HG02943 (cell line): ENCODE measurements at regions not wholly inside any gene's neighbourhood (a gene's known extent, or its start where the extent isn't known, plus 50 kb on each side); places are given as distances from the start of the nearest gene placed in this dataset.

Source experiments
- ATAC-seq: cut with Tn5 transposase; IDR thresholded peaks from one replicate; pipeline ENCODE4 v1.9.1; 2021; ENCODE audit warnings: mild to moderate bottlenecking, low read depth, moderate library complexity; ENCODE audit not compliant: unreplicated experiment

DNA sequence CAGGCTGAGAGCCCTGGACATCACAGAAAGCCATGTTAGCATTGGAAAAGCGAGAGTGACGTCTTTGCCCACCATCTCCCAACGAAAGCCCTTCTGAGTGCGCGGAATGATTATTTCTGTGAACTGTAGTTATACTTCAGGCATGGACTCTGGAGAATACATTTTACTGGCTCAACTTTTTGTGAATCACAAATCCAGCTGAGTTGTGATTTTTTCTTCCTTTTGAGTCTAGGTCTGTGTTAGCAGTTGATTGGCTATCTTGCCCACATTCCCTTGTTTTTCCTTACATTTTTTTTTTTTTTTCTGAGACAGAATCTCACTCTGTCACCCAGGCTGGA lies 183.1 kb downstream of the INO80D start:
- no peak for ATAC-seq

GRCh38 chr2:205902041-205902899 lies 183.7 kb downstream of the INO80D start:
- ATAC-seq = no peak

- ATAC-seq = no peak
These were observed 184.5 kb downstream of the INO80D start for GRCh38 chr2:205901491-205901890.

DNA sequence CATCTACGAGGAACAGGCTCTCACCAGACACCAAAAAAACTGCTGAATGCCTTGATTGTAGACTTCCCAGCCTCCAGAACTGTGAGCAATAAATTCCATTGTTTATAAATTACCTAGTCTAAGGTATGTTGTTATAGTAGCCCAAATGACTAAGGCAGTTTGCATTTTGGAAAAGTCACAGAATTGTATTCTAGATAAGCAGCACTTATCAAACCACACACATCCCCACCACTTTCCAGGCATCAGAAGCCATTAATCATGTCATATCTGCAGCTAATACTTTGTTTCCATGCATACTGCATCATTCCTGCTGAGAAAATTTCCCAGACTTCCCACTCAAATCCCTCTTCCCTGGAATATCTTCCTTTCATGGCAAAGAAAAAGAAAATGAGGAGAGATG lies 187.2 kb downstream of the INO80D start:
- ATAC-seq = no peak

DNA sequence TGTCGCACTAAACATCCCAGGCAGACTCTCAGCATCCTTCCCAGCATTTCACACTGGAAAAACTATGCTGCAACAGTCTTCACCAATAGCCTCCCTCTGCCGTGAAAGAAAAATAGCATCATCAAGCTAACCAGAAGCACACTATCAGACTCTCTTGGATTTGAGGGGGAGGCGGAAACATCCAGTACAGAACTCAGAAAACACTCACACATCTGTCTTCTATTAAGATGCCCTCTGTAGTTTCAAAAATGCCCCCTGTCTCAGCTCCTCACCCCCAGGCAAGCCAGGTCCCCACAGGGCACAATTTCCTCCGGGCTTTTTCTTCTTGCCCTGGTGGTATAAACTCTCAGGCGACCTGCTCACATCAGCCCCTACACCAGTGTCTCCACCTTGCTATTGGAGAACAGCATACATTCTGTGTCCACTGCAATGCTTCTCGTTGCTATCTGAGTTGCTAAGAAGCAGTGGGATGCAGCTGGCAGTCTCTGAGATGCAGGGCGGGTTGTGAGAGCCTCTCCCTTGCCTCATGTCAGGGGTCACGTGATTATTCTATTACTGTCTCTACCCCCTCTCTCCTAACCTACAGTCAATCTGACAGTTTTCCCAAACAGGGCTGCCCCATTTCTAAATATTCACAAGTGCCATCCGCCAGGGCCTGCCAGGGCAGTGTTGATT lies 189.9 kb downstream of the INO80D start:
- ATAC-seq = no peak

DNA sequence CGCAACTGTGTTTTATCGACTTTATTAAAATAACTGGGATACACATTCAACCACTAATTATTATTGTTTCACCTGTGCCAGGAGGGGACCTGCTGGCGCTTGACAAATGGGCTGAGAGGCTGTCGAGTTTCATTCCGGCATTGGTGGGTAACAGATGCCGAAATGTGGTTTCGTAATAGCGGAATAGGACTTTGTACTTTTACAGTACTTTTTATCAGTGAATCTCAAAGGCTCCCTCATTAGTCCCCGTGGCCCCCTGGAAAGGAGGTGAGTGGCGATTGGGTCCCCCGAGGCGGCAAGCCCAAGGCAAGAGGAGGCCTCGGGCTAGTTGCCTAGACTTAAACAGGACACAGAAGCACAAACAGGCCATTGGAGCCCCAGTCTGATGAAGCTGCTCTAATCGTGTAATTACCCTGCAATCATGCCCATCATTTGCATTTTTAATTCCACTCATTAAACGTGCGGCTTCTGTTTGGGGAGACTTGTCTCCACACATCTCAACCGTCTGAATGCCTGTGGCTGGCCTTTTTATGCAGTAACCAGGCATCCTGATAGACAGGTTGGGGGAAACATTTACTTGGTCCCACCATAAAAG lies 193.2 kb downstream of the INO80D start:
- no peak for ATAC-seq

DNA sequence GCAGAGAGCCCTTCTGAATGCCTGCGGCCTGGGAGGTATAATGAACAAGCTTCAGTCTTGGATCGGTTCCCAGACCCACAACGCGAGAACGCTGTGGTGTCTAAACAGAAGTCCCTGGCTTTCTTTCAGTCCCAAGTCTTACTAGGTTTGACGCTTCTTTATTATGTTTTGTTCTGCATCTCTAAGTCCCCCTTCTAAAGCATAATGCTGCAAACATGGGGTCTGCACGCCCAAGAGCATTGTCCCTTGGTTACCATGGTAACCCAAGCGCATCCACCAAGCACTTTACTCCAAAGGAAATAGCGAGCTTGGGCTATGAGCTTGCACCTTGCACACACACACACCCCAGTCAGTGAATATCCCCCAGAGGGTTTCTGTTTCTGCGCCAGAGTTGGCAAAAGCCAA lies 193.7 kb downstream of the INO80D start:
- no peak for ATAC-seq

DNA sequence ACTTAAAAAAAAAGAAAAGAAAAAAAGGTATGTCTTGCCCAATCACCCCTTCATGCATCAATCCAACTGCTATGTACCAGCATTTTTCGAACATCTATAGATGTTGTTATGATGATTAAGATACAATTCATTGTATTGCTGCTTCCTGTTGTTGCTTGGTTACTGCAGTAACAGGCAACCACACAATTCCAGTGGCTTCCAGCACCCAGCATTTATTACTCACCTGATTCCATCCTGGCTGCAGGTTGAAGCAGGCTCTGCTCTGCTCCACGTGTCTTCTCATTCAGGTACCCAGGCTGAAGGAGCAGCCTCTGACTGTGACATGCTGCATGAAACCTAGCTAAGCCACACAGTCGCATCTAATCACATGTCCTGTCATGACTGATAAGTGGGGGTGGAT lies 196.9 kb downstream of the INO80D start:
- ATAC-seq = no peak

DNA sequence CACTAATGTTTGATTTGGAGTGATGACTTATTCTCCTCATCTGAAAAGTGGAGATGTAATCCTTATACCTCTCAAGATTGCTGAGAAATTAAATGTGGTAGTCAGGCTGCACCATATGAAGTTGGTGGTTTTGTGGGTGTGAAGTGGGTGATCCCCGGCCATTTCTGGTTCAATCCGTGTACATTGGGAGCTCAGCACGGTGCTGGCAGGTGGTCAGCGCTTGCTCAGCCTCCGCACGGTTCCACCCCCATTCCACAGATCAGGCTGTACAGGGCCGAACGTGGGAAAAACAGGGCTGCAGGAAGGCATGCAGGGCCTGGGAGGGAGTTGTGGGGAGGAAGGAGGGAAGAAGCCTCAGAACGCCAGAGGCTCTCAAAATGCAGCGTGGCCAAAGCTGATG lies 198.3 kb downstream of the INO80D start:
- no peak for ATAC-seq

DNA sequence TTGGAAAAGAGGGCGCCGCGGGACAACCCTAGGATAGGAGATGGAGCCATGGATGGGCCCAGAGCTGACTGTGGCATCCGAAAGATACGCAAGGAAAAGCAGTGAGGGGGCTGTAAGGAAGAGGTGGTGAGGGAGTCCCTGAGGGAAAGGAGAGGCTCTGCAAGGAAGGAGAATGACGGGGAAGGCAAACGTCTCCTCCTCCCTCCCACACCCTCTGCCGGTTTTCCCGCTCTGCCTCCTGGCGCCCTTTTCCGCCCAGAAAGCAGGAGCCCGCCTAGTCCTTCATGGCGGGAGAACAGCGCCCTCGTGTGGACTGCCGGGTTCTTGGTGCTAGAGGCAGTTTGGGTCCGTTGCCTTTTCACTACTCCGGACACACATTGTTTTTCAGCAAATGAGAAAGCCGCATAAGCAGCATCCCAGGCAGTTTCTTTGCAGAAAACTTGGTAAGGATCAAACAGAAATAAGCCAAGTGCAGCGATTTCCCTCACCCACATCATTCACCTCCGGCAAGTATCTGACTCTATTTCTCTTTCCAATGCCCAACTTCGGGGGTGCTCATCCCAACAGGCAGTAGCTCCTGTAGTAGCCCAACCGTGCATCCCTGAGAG lies 200.4 kb downstream of the INO80D start:
- ATAC-seq = no peak

DNA sequence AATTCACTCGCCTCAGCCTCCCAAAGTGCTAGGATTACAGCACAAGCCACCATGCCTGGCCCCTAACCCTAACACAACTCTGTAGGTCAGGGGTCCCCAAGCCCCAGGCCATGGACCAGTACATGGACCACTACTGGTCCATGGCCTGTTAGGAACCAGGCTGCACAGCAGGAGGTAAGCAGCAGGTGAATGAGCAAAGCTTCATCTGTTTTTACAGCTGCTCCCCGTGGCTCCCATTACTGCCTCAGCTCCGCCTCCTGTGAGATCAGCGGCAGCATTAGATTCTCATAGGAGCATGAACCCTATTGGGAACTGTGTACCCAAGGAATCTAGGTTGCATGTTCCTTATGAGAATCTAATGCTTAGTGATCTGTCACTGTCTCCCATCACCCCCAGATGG lies 201.7 kb downstream of the NRP2 start:
- ATAC-seq = no peak

GRCh38 chr2:205882806-205883425 lies 200.6 kb downstream of the NRP2 start:
- no peak for ATAC-seq

DNA sequence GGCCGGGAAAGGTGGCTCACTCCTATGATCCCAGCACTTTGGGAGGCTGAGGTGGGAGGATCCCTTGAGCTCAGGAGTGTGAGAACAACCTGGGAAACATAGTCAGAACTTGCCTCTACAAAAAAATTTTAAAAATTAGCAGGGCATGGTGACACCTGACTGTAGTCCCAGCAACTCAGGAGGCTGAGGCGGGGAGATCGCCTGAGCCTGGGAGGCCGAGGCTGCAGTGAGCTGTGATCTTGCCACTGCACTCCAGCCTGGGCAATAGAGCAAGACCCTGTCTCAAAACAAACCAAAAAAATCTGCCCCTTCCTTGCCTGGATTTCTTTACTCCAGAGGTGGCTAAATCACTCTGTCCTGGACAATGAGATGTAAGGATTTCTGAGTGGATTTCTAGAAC lies 197.7 kb downstream of the NRP2 start:
- no peak for ATAC-seq

DNA sequence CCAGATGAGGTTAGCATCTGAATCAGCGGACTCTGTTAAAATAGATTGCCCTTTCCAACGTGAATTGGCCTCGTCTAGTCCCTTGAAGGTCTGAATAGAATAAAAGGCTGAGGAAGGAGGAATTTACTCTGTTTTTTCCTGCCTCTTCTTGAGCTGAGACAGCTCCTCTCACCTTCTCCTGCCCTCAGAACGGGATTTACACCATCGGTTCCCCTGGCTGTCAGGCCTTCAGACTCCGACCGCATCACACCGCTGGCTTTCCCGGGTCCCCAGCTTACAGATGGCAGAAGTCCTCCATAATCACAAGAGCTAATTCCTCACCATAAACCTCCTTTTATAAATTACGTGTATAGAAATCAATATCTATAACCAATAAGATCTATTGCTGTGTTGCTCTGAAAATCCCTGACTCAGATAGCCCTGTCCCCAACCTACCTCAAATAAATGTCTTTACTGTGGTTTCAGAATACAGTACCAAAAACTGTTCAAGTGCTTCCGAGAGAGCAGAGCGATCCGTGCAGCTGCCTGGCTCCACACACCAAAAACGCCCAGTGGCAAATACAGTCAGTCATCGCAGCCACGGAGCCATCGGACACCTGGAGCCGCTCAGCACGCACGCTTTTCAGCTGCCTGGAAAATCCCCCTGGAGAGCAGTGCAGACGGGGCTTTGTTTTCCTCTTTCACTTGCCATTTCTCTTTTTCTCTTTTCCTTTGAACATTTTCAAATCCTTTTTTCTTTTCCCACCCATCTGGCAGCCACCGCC lies 196.9 kb downstream of the NRP2 start:
- ATAC-seq = no peak

- ATAC-seq = no peak
These were observed 195.2 kb downstream of the NRP2 start for GRCh38 chr2:205877496-205877895.

GRCh38 chr2:205876127-205876526 lies 193.8 kb downstream of the NRP2 start:
- no peak for ATAC-seq

GRCh38 chr2:205872716-205873115 lies 190.4 kb downstream of the NRP2 start:
- no peak for ATAC-seq

GRCh38 chr2:205869439-205869838 lies 187.1 kb downstream of the NRP2 start:
- ATAC-seq = no peak

GRCh38 chr2:205868773-205869333 lies 186.6 kb downstream of the NRP2 start:
- no peak for ATAC-seq

DNA sequence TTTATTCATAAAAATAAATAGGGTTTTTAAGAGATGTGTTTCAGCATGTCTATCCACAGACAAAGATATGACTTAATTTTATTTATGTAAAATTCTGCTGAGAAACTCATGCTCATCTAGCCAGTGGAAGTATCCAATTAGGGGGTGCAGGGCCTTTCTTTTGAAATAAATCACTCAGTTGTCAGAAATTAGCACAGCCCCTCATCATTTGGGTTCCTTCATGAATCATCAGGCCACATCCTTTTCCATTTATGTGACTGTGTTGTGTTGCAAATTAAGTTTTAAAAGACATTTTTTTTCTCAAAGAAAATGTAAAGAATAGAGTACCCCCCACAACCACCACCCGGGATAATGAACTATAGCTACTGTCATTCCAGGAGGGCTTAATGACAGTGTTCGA lies 185.8 kb downstream of the NRP2 start:
- ATAC-seq = no peak
